Endothelial cell of umbilical vein (primary cell): ENCODE measurements at regions not wholly inside any gene's neighbourhood (a gene's known extent, or its start where the extent isn't known, plus 50 kb on each side); places are given as distances from the start of the nearest gene placed in this dataset.

Experiments used
- BruUV-seq: library from RNA; stranded (reverse); fragments of 400-500 nt; replicated peaks from 2 replicates; lab custom pipeline; 2021; lab: Mats Ljungman, UMichigan
- CTCF ChIA-PET: fragments of 300-600, 350-600 bp; sonication (Branson Sonifier 250); formaldehyde crosslinking; loops from one replicate; lab custom pipeline; 2021; ENCODE audit warnings: antibody characterized with exemption, inconsistent platforms; lab: Charles Lee
- POLR2A ChIA-PET: fragments of 300-600, 350-600 bp; sonication (Branson Sonifier 250); formaldehyde crosslinking; loops from one replicate; lab custom pipeline; 2021; ENCODE audit warnings: antibody characterized with exemption, inconsistent platforms; lab: Charles Lee
- DNase-seq: peaks from one replicate; pipeline ENCODE4 v3.0.0-alpha.2; 2011; ENCODE audit warnings: low read depth, low spot score
- FAIRE-seq: peaks from 2 replicates; lab custom pipeline; 2011; peaks lifted over from hg19 to GRCh38; lab: Jason Lieb, UNC
- H2AFZ ChIP-seq: 2 replicates; pipeline ENCODE4 v1.6.0; 2012; ENCODE audit warnings: low read depth, low read length, control low read depth, inconsistent platforms
- H3K27ac ChIP-seq: 2 replicates; pipeline ENCODE4 v1.5.1; 2011; ENCODE audit warnings: low read depth, mild to moderate bottlenecking, control low read depth, low read length, moderate library complexity; ENCODE audit not compliant: insufficient read depth
- H3K27me3 ChIP-seq, 2 experiments: 2 replicates each; pipeline versions ENCODE4 v1.6.0 to v1.6.1; 2011; ENCODE audit warnings: low read length in 2 of 2, mixed read lengths in 1 of 2; ENCODE audit not compliant: control insufficient read depth in 2 of 2, insufficient read depth in 2 of 2
- H3K36me3 ChIP-seq, 2 experiments: 2 replicates in 1 of 2; 3 replicates in 1 of 2; pipeline ENCODE4 v1.5.1; 2011; ENCODE audit warnings: low read length in 2 of 2, mild to moderate bottlenecking in 1 of 2, moderate library complexity in 1 of 2; ENCODE audit not compliant: control insufficient read depth in 2 of 2, insufficient read depth in 2 of 2; ENCODE audit errors: extremely low read depth in 1 of 2
- H3K4me1 ChIP-seq: 3 replicates; pipeline ENCODE4 v1.5.1; 2011; ENCODE audit warnings: mild to moderate bottlenecking, low read length; ENCODE audit not compliant: control insufficient read depth, insufficient read depth; ENCODE audit errors: extremely low read depth
- H3K4me2 ChIP-seq: 2 replicates; pipeline ENCODE4 v1.6.1; 2011; ENCODE audit warnings: low read length, control low read depth, mixed read lengths; ENCODE audit not compliant: insufficient read depth
- H3K4me3 ChIP-seq, 3 experiments: fragments of 200-600 bp in 1 of 3; sonication (generic), shearing (Covaris generic) in 1 of 3; replicated peaks in 1 of 3; 2 replicates each; pipeline ENCODE4 v1.5.1; 2011 to 2016; ENCODE audit warnings: control low read depth in 3 of 3, low read length in 3 of 3, mild to moderate bottlenecking in 2 of 3, inconsistent platforms in 1 of 3, low read depth in 1 of 3, moderate library complexity in 1 of 3; ENCODE audit not compliant: insufficient read depth in 1 of 3
- H3K79me2 ChIP-seq: 2 replicates; pipeline ENCODE4 v1.6.0; 2012; ENCODE audit warnings: low read length, inconsistent platforms; ENCODE audit not compliant: control insufficient read depth, insufficient read depth
- H3K9ac ChIP-seq: replicated peaks from 2 replicates; pipeline ENCODE3; 2011; ENCODE audit warnings: low read length, control low read depth; ENCODE audit not compliant: insufficient read depth; ENCODE audit errors: extremely low read depth
- H3K9me1 ChIP-seq: replicated peaks from 3 replicates; pipeline ENCODE4 v1.6.0; 2011; ENCODE audit warnings: mild to moderate bottlenecking, low read length; ENCODE audit not compliant: control insufficient read depth, insufficient read depth; ENCODE audit errors: extremely low read depth
- H3K9me3 ChIP-seq: replicated peaks from 2 replicates; pipeline ENCODE4 v1.5.1; 2012; ENCODE audit warnings: low read length, inconsistent platforms; ENCODE audit not compliant: control insufficient read depth, insufficient read depth
- H4K20me1 ChIP-seq: replicated peaks from 2 replicates; pipeline ENCODE3; 2011; ENCODE audit warnings: mild to moderate bottlenecking, low read length; ENCODE audit not compliant: control insufficient read depth, insufficient read depth; ENCODE audit errors: extremely low read depth
- EZH2 ChIP-seq: IDR thresholded peaks from 2 replicates; pipeline ENCODE4 v1.6.1; 2012; ENCODE audit warnings: borderline replicate concordance, low read depth, mild to moderate bottlenecking, moderate library complexity, low read length, inconsistent platforms; ENCODE audit not compliant: severe bottlenecking
- FOS ChIP-seq: IDR thresholded peaks from 2 replicates; pipeline ENCODE4 v1.6.1; 2011; ENCODE audit warnings: mild to moderate bottlenecking, low read length, moderate library complexity, borderline replicate concordance; ENCODE audit not compliant: insufficient read depth
- GATA2 ChIP-seq: IDR thresholded peaks from 2 replicates; pipeline ENCODE4 v1.7.0; 2011; ENCODE audit warnings: low read depth, mild to moderate bottlenecking, moderate library complexity, mixed read lengths, low read length; ENCODE audit not compliant: insufficient read length, insufficient read depth
- JUN ChIP-seq: IDR thresholded peaks from 2 replicates; pipeline ENCODE4 v1.6.1; 2011; ENCODE audit warnings: borderline replicate concordance, low read depth; ENCODE audit not compliant: insufficient read length, insufficient read depth
- MYC ChIP-seq: IDR thresholded peaks from one replicate; pipeline ENCODE4 v1.6.1; 2011; ENCODE audit warnings: mild to moderate bottlenecking, low read depth, low read length
- POLR2A ChIP-seq: IDR thresholded peaks from 2 replicates; pipeline ENCODE4 v1.6.1; 2012; ENCODE audit warnings: low read depth, mild to moderate bottlenecking, control low read depth, low read length
- POLR2AphosphoS5 ChIP-seq: IDR thresholded peaks from 2 replicates; pipeline ENCODE4 v1.6.1; 2012; ENCODE audit warnings: low read depth, mild to moderate bottlenecking, control low read depth, low read length, moderate library complexity; ENCODE audit not compliant: insufficient read depth
- dilution Hi-C: fragments of 300-500 bp; cut with MboI; formaldehyde crosslinking; loops from one replicate; pipeline ENCODE4 v1.15.0; 2019; ENCODE audit warnings: low sequenced_read_pairs; ENCODE audit not compliant: extremely low pct_ligation_motif_present
- intact Hi-C: fragments of 100-400 bp; cut with micrococcal nuclease; formaldehyde crosslinking; loops from one replicate; pipeline ENCODE4 v1.10.0; 2022
- TF ChIP-seq, protein P1 (sequence below): IDR thresholded peaks from 2 replicates; pipeline ENCODE4 v1.6.1; 2011; ENCODE audit not compliant: insufficient read depth, insufficient read length
- TF ChIP-seq, protein P2 (sequence below), 2 donors: IDR thresholded peaks; 1 replicate in 1 of 2; 2 replicates in 1 of 2; pipeline ENCODE4 v1.5.1; 2011; ENCODE audit warnings: low read length in 2 of 2, mild to moderate bottlenecking in 2 of 2, moderate library complexity in 2 of 2, control low read depth in 1 of 2, inconsistent platforms in 1 of 2, low read depth in 1 of 2; ENCODE audit not compliant: insufficient read depth in 1 of 2; ENCODE audit errors: extremely low read depth in 1 of 2

DNA sequence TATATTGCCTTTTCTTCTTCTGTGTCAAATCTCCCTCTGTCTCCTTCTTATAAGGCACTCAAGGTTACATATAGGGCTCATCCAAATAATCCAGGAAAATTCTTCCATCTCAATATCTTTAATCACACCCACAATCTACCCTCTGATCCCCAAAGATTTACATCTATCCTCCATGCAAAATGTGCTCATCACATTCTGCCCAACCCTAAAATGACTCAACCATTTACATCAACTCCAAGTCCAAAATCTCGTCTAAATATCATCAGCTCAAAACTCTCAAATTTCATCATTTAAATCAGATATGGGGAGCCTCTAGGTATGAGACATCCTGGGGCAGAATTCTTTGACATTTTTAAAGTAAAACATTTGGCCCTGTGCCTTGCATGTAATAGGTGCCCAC lies 1349.8 kb downstream of the SUCLG1 start:
- DNase-seq (no peak), FAIRE-seq (no peak)
- Histone ChIP-seq H3K9me3 (no peaks in the 10 kb centered on the region), H3K9me1 (no peaks in the 10 kb centered on the region), H3K4me2 (no peak overlapping the region), H3K4me1 (peaks cover 14% of the 10 kb centered on the region), H3K9ac (no peak overlapping the region), H3K79me2 (no peaks in the 10 kb centered on the region), H4K20me1 (no peaks in the 10 kb centered on the region), H3K36me3 (no peaks in the 10 kb centered on the region), H3K27me3 (no peaks in the 10 kb centered on the region), H3K27ac (no peak overlapping the region), H2AFZ (no peak overlapping the region), H3K4me3 (no peak overlapping the region)
- dilution Hi-C loops (no loop called here), intact Hi-C loops (no loop called here)
- ChIA-PET CTCF (no interaction called here), POLR2A (no interaction called here)
- TF ChIP-seq, protein P1, sequence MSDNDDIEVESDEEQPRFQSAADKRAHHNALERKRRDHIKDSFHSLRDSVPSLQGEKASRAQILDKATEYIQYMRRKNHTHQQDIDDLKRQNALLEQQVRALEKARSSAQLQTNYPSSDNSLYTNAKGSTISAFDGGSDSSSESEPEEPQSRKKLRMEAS, result no peak
- TF ChIP-seq, protein P2, sequence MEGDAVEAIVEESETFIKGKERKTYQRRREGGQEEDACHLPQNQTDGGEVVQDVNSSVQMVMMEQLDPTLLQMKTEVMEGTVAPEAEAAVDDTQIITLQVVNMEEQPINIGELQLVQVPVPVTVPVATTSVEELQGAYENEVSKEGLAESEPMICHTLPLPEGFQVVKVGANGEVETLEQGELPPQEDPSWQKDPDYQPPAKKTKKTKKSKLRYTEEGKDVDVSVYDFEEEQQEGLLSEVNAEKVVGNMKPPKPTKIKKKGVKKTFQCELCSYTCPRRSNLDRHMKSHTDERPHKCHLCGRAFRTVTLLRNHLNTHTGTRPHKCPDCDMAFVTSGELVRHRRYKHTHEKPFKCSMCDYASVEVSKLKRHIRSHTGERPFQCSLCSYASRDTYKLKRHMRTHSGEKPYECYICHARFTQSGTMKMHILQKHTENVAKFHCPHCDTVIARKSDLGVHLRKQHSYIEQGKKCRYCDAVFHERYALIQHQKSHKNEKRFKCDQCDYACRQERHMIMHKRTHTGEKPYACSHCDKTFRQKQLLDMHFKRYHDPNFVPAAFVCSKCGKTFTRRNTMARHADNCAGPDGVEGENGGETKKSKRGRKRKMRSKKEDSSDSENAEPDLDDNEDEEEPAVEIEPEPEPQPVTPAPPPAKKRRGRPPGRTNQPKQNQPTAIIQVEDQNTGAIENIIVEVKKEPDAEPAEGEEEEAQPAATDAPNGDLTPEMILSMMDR (IDR thresholded peaks at IDR 0.05; ENCODE audit: extremely low read depth in 1 of 2, insufficient read depth in 1 of 2, low read depth in 1 of 2, low read length in 2 of 2), result no peak
- no peak for TF ChIP-seq FOS
- no peak for TF ChIP-seq MYC
- TF ChIP-seq EZH2, result no peak
- TF ChIP-seq GATA2, result no peak
- TF ChIP-seq JUN, result no peak
- no peak for TF ChIP-seq POLR2AphosphoS5
- TF ChIP-seq POLR2A, result no peak
- BruUV-seq, result no TSS peak
